Common myeloid progenitor, CD34-positive (primary cell): ENCODE measurements at regions not wholly inside any gene's neighbourhood (a gene's known extent, or its start where the extent isn't known, plus 50 kb on each side); places are given as distances from the start of the nearest gene placed in this dataset.

Source experiments
- CTCF ChIA-PET: fragments of 350-600 bp; sonication (Branson Sonifier 250); formaldehyde crosslinking; loops from one replicate; lab custom pipeline; 2021; ENCODE audit warnings: antibody characterized with exemption; lab: Charles Lee
- POLR2A ChIA-PET: fragments of 350-600 bp; sonication (Branson Sonifier 250); formaldehyde crosslinking; loops from one replicate; lab custom pipeline; 2021; ENCODE audit warnings: antibody characterized with exemption; lab: Charles Lee
- DNase-seq, 3 donors: peaks; one replicate each; pipeline versions ENCODE4 v3.0.0 to v3.0.0-alpha.2; 2013
- H3K27ac ChIP-seq, 2 experiments: 1 replicate in 1 of 2; 2 replicates in 1 of 2; pipeline ENCODE4 v1.7.0; 2013; ENCODE audit warnings: inconsistent platforms in 2 of 2, low read length in 2 of 2, mild to moderate bottlenecking in 2 of 2, low read depth in 1 of 2, moderate library complexity in 1 of 2; ENCODE audit not compliant: severe bottlenecking in 2 of 2, insufficient read depth in 1 of 2, poor library complexity in 1 of 2
- H3K27me3 ChIP-seq, 5 experiments: replicated peaks in 2 of 5; 1 replicate in 3 of 5; 2 replicates in 2 of 5; pipeline versions ENCODE4 v1.6.1 to v1.7.0; 2013; ENCODE audit warnings: low read length in 4 of 5, mild to moderate bottlenecking in 2 of 5, moderate library complexity in 2 of 5, inconsistent platforms in 1 of 5; ENCODE audit not compliant: insufficient read depth in 5 of 5, control insufficient read depth in 4 of 5
- H3K36me3 ChIP-seq, 4 experiments: 1 replicate in 2 of 4; 2 replicates in 2 of 4; pipeline versions ENCODE4 v1.6.1 to v1.7.0; 2013; ENCODE audit warnings: low read length in 3 of 4, control low read depth in 1 of 4, mild to moderate bottlenecking in 1 of 4; ENCODE audit not compliant: control insufficient read depth in 4 of 4, insufficient read depth in 4 of 4
- H3K4me1 ChIP-seq, 4 experiments: 1 replicate in 3 of 4; 2 replicates in 1 of 4; pipeline versions ENCODE4 v1.6.1 to v1.7.1; 2013; ENCODE audit warnings: low read length in 3 of 4, mild to moderate bottlenecking in 3 of 4, control low read depth in 1 of 4, inconsistent platforms in 1 of 4, moderate library complexity in 1 of 4; ENCODE audit not compliant: control insufficient read depth in 4 of 4, insufficient read depth in 4 of 4; ENCODE audit errors: control extremely low read depth in 1 of 4
- H3K4me3 ChIP-seq, 7 experiments: 1 replicate in 4 of 7; 2 replicates in 3 of 7; pipeline versions ENCODE4 v1.5.1 to v1.7.0; 2013; ENCODE audit warnings: mild to moderate bottlenecking in 7 of 7, low read length in 6 of 7, moderate library complexity in 6 of 7, inconsistent platforms in 2 of 7, low read depth in 2 of 7, control low read depth in 1 of 7; ENCODE audit not compliant: insufficient read depth in 4 of 7, control insufficient read depth in 1 of 7; ENCODE audit errors: extremely low read depth in 1 of 7
- H3K9me3 ChIP-seq, 5 experiments: 1 replicate in 4 of 5; 2 replicates in 1 of 5; pipeline versions ENCODE4 v1.6.1 to v1.7.1; 2013; ENCODE audit warnings: low read length in 4 of 5, mild to moderate bottlenecking in 2 of 5, inconsistent platforms in 1 of 5, low read depth in 1 of 5, moderate library complexity in 1 of 5; ENCODE audit not compliant: control insufficient read depth in 4 of 5, insufficient read depth in 2 of 5; ENCODE audit errors: control extremely low read depth in 1 of 5
- WGBS: methylation state at CpG from one replicate; pipeline ENCODE4 v1.1.5; 2013; ENCODE audit not compliant: insufficient coverage; 5-methylcytosine and 5-hydroxymethylcytosine counted together

DNA sequence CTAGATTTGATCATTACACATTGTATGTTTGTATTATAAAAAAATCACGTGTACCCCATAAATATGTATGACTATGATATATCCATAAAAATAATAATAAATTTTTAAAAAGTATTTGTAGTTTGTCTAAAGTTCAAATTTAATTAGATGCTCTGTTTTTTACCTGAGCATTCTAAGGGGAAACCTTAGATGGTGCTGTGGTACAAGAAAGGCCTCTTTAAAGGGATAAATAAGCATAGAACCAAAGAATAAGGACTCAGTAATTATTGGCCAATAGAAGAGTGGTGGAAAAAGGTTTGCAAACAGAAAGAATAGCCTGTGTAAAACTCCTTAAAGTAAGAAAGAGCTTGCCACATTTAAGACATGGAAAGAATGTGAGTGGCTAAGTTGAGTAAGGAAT lies 580.1 kb upstream of the SEL1L start:
- no peak overlapping the region for H3K4me3 ChIP-seq
- no peak overlapping the region for H3K27ac ChIP-seq
- no peak for DNase-seq
- H3K4me1 ChIP-seq, result no peaks in the 10 kb centered on the region
- CTCF ChIA-PET, result no interaction called here
- no CpG with 5 or more reads among the region's 1 CpG for WGBS
- no peaks in the 10 kb centered on the region for H3K36me3 ChIP-seq
- H3K9me3 ChIP-seq, result peaks cover 0 to 3% (median 0%) of the 10 kb centered on the region in 5 experiments
- POLR2A ChIA-PET, result no interaction called here
- no peaks in the 10 kb centered on the region for H3K27me3 ChIP-seq

GRCh38 chr14:82116721-82117120 lies 583.1 kb upstream of the SEL1L start:
- H3K36me3 ChIP-seq, result no peaks in the 10 kb centered on the region
- POLR2A ChIA-PET, result no interaction called here
- peaks cover 0 to 3% (median 0%) of the 10 kb centered on the region in 5 experiments for H3K9me3 ChIP-seq
- DNase-seq, result no peak
- CTCF ChIA-PET, result no interaction called here
- no peak overlapping the region for H3K27ac ChIP-seq
- H3K4me1 ChIP-seq, result no peaks in the 10 kb centered on the region
- H3K27me3 ChIP-seq, result no peaks in the 10 kb centered on the region
- no peak overlapping the region for H3K4me3 ChIP-seq

DNA sequence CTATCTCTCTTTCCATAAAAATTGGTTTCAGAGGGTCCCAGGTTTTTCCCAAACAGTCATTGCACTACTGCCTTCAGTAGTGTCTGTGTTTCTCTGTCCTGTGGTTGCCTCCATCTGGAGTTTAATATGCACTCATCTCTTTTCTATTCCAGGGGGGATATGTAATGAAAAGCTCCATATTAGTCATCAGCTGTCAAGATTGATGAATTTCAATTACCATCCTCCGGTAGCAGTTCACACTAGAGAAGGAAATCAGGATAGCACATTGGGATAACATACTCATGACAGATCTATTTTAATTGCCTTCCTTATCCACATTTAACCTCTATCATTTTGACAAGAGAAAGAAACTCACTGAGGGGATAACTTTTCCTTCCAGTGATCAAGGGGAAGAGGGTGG lies 589.0 kb upstream of the SEL1L start:
- CTCF ChIA-PET, result no interaction called here

GRCh38 chr14:82124511-82124910 lies 590.9 kb upstream of the SEL1L start:
- Histone ChIP-seq H3K36me3 (no peaks in the 10 kb centered on the region), H3K4me3 (no peak overlapping the region), H3K27me3 (no peaks in the 10 kb centered on the region), H3K9me3 (no peaks in the 10 kb centered on the region), H3K27ac (no peak overlapping the region), H3K4me1 (no peaks in the 10 kb centered on the region)
- DNase-seq, result no peak
- ChIA-PET CTCF (interaction anchor here (1.5 kb wide), 1 partner anchor 9 kb away, joined by 3 read pairs; no protein-coding TSS in a partner anchor), POLR2A (no interaction called here)
- WGBS, result no CpG with 5 or more reads among the region's 2 CpGs

More for the DNA sequence above, 589.0 kb upstream of the SEL1L start:
- WGBS, result 100% methylated on average over 1 of the region's 1 CpG
- no peak for DNase-seq
- POLR2A ChIA-PET, result no interaction called here
- Histone ChIP-seq H3K4me1 (no peaks in the 10 kb centered on the region), H3K27me3 (no peaks in the 10 kb centered on the region), H3K36me3 (no peaks in the 10 kb centered on the region), H3K9me3 (no peaks in the 10 kb centered on the region), H3K27ac (no peak overlapping the region), H3K4me3 (no peak overlapping the region)

DNA sequence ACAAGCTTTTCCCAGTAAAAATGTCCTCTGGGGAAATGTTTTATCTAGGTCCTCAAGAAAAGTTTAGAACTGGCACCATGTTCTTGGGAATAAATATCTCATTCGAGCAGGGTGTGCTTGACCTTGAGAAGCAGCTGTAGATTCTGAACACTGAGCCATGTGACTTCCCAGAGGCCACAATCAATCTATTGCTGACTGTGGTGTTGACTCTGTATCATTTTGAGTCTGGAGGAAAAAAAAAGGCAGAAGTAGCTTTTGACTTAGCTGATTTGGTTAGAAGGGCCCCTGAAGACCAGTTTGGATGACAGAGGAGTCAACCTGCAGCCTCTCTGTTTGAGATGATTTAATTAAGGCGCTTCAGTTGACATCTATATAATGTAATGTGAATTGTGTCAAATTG lies 592.4 kb upstream of the SEL1L start:
- WGBS, result 100% methylated on average over 1 of the region's 2 CpGs
- H3K9me3 ChIP-seq, result no peaks in the 10 kb centered on the region
- ChIA-PET POLR2A (no interaction called here), CTCF (no interaction called here)
- H3K4me1 ChIP-seq, result no peaks in the 10 kb centered on the region
- H3K36me3 ChIP-seq, result no peaks in the 10 kb centered on the region
- no peaks in the 10 kb centered on the region for H3K27me3 ChIP-seq
- H3K27ac ChIP-seq, result no peak overlapping the region
- H3K4me3 ChIP-seq, result no peak overlapping the region
- no peak for DNase-seq

- Histone ChIP-seq H3K27me3 (no peaks in the 10 kb centered on the region), H3K27ac (no peak overlapping the region), H3K4me3 (no peak overlapping the region), H3K9me3 (no peaks in the 10 kb centered on the region), H3K4me1 (no peaks in the 10 kb centered on the region), H3K36me3 (no peaks in the 10 kb centered on the region)
- WGBS, result no CpG with 5 or more reads among the region's 1 CpG
- no peak for DNase-seq
- ChIA-PET POLR2A (no interaction called here), CTCF (no interaction called here)
Measured at GRCh38 chr14:82134411-82134810, 600.8 kb upstream of the SEL1L start.

- POLR2A ChIA-PET, result no interaction called here
- H3K4me1 ChIP-seq, result no peaks in the 10 kb centered on the region
- H3K36me3 ChIP-seq, result no peaks in the 10 kb centered on the region
- no peaks in the 10 kb centered on the region for H3K27me3 ChIP-seq
- no peak overlapping the region for H3K27ac ChIP-seq
- peaks cover 0 to 4% (median 0%) of the 10 kb centered on the region in 5 experiments for H3K9me3 ChIP-seq
- WGBS, result no CpG with 5 or more reads among the region's 1 CpG
- no peak overlapping the region for H3K4me3 ChIP-seq
- CTCF ChIA-PET, result no interaction called here
- DNase-seq, result no peak
Measured at GRCh38 chr14:82138431-82138830, 604.8 kb upstream of the SEL1L start.
